Neuron (in vitro differentiated cells): ENCODE measurements at regions not wholly inside any gene's neighbourhood (a gene's known extent, or its start where the extent isn't known, plus 50 kb on each side); places are given as distances from the start of the nearest gene placed in this dataset.

ENCODE experiments used
- H2AFZ ChIP-seq: one replicate; pipeline ENCODE4 v1.6.1; 2013; ENCODE audit warnings: low read depth, mild to moderate bottlenecking, inconsistent platforms, low read length, moderate library complexity
- H3K27me3 ChIP-seq: one replicate; pipeline ENCODE4 v1.6.1; 2013; ENCODE audit warnings: low read length; ENCODE audit not compliant: insufficient read depth
- H3K36me3 ChIP-seq: one replicate; pipeline ENCODE4 v1.6.1; 2013; ENCODE audit warnings: low read length; ENCODE audit not compliant: insufficient read depth
- H3K4me1 ChIP-seq: one replicate; pipeline ENCODE4 v1.6.1; 2013; ENCODE audit warnings: low read length; ENCODE audit not compliant: insufficient read depth
- H3K4me3 ChIP-seq: 2 replicates; pipeline ENCODE4 v1.5.1; 2013; ENCODE audit warnings: mild to moderate bottlenecking, low read length, moderate library complexity
- H3K9me3 ChIP-seq: one replicate; pipeline ENCODE4 v1.6.1; 2013; ENCODE audit warnings: low read length

DNA sequence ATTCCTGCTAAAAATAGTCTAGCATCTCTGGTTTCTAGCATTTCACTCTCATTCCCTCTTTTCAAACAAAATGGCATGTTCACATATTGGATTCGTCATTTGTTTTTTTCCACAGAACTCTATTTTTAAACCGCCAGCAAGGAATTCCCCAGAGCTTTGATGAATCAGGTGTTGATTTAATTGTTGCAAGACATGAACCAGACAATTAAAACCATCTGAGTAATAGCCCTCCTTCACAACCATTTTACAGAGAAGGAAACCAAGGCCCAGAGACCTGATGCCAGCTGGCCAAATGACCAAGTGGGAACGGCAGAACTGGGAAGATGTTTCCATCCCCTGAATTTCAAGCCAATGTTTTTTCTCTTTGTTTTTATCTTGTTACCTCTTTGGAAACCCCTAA is 167.0 kb downstream of the CAAP1 start:
- no peak overlapping the region for H3K4me3 ChIP-seq
- no peaks in the 10 kb centered on the region for H3K27me3 ChIP-seq
- no peaks in the 10 kb centered on the region for H3K36me3 ChIP-seq
- H3K9me3 ChIP-seq: no peaks in the 10 kb centered on the region
- H2AFZ ChIP-seq: no peak overlapping the region
- H3K4me1 ChIP-seq: no peaks in the 10 kb centered on the region

DNA sequence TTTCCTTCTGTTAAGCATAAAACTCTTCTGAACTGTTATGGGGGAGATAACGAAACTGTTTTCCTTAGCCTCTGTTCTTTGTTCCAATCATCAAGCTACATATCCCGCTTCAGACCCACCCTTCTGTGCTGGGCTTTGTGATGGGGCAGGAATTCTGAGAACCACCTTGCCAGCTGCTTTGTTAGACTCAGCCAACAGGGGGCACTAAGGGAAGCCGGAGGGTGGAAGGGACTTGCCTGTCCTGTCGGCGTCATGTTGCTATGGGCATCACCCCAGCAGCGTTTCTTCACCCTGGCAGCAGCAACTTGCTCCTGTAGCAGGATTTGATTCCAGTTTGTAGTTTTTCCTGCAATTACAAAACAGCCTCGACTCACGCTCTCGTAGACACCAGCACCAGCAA is 169.1 kb downstream of the CAAP1 start:
- no peaks in the 10 kb centered on the region for H3K4me1 ChIP-seq
- no peak overlapping the region for H3K4me3 ChIP-seq
- no peak overlapping the region for H2AFZ ChIP-seq
- H3K9me3 ChIP-seq: no peaks in the 10 kb centered on the region
- no peaks in the 10 kb centered on the region for H3K27me3 ChIP-seq
- H3K36me3 ChIP-seq: no peaks in the 10 kb centered on the region

DNA sequence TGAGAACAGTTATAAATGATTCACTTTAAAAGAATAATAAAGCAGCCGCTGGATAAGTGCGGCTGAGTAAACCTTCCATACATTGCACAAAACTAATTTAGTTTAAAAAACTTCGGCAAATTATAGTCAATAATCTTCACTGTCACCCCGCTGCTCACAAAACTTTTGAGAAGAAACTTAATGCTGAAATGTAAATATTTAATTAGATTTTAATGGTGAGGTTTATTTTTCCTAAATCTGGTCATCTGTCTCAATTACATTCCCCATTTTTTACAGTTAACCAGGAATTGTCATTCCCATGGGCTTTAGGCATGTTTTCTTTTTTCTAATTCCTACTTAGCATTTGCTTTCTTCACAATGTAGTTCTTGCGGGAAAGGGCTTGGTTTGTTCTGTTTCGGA is 169.8 kb downstream of the CAAP1 start:
- Histone ChIP-seq H3K9me3 (no peaks in the 10 kb centered on the region), H3K4me1 (no peaks in the 10 kb centered on the region), H3K4me3 (no peak overlapping the region), H2AFZ (no peak overlapping the region), H3K36me3 (no peaks in the 10 kb centered on the region), H3K27me3 (no peaks in the 10 kb centered on the region)

DNA sequence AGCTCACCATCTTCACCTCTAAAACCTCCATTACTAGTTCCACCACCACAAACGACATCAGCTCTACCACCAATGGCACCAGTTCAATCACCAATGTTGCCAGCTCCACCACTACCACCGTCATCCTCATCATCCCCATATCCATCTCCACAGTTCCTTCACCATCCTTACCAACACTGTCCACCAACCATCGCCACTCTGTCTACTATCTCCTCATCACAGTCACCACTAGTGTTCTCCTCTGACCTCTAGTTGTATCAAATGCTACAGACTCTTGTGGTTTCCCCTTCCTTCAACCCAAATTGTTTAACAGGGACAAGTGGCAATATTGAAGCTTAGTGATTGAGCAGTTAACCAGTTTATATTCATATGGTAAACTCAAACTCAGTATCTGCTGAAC is 182.6 kb downstream of the CAAP1 start:
- H3K4me1 ChIP-seq: no peaks in the 10 kb centered on the region
- H3K36me3 ChIP-seq: no peaks in the 10 kb centered on the region
- no peak overlapping the region for H2AFZ ChIP-seq
- no peak overlapping the region for H3K4me3 ChIP-seq
- H3K27me3 ChIP-seq: no peaks in the 10 kb centered on the region
- peaks cover 2% of the 10 kb centered on the region for H3K9me3 ChIP-seq

DNA sequence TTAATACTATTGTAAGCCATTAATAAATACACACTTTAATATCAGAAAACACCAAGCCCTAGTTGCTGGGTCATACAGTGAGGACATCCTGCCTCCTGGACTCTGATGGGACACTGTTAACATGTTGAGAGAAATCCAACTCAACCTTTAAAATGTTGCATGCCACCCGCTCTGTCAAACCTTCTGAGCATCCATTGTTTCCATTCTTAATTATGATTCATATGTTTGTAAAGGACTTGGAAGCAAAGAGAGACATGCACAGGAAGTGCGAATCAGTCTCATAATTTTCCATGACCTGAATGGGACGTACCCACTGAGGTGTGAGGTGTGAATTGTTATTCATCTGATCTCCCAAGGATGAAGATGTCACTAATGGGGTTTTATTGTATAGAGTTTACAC is 186.4 kb downstream of the CAAP1 start:
- Histone ChIP-seq H3K36me3 (no peaks in the 10 kb centered on the region), H3K9me3 (peaks cover 2% of the 10 kb centered on the region), H2AFZ (no peak overlapping the region), H3K4me3 (no peak overlapping the region), H3K4me1 (no peaks in the 10 kb centered on the region), H3K27me3 (no peaks in the 10 kb centered on the region)

DNA sequence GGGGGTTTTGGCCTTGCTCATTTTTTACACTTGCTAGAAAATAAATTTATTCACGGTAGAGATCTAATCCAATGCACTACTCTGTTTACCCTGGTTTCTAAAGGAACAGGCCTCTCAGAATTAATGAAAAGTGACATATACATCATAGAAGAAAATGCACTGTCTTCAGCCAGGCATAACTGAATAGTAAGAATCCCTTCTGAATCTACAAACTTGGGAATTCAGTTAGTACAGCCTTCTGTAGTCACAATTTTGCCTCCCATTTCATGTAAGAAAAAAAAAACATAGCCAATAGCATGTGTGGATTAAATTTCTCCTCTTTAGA is 197.3 kb downstream of the CAAP1 start:
- H3K9me3 ChIP-seq: no peaks in the 10 kb centered on the region
- no peak overlapping the region for H2AFZ ChIP-seq
- H3K36me3 ChIP-seq: no peaks in the 10 kb centered on the region
- H3K4me3 ChIP-seq: no peak overlapping the region
- H3K27me3 ChIP-seq: no peaks in the 10 kb centered on the region
- H3K4me1 ChIP-seq: peaks cover 3% of the 10 kb centered on the region

DNA sequence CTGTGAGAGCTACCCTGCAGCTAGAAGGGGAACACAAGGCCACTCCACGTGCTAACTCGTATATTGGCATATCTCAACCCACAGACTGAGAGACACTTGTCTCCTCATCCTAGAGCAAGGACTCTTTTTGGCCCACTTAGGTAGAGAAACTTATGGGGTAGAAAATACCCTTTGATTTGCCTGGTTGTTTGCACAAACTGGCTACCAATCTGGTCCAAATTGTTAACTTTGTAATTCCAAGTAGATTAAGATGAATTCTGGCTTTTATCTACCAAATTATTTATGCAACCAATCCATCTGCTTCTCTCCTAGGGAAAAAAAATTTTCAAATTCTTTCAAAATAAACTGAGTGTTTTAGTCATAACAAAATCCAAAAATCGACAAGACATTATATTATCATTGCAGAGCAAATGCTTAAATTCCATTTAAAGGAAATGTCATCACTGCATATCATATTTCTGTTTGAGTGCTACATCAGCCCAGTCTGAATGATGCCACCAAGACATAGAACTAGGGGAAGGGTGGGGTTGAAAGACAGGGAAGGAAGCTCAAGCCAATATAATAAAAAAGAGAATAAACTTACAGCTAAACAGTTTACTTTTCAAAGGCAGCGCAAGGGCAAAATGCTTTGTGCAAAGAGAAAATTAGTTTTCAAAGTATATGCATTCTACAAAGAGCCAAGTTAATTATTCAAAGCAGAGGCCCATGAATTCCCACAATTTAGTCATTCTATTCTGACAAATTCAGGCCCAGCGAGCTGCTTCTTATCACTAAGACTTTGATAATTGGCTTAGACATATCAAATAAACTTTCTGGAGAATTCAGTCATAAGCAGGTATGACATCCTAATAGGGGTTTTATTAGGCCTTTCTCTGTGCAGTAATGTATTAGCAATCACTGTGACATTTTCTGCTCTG is 198.0 kb downstream of the CAAP1 start:
- Histone ChIP-seq H2AFZ (no peak overlapping the region), H3K36me3 (no peaks in the 10 kb centered on the region), H3K4me3 (no peak overlapping the region), H3K4me1 (peaks cover 3% of the 10 kb centered on the region), H3K9me3 (no peaks in the 10 kb centered on the region), H3K27me3 (no peaks in the 10 kb centered on the region)

DNA sequence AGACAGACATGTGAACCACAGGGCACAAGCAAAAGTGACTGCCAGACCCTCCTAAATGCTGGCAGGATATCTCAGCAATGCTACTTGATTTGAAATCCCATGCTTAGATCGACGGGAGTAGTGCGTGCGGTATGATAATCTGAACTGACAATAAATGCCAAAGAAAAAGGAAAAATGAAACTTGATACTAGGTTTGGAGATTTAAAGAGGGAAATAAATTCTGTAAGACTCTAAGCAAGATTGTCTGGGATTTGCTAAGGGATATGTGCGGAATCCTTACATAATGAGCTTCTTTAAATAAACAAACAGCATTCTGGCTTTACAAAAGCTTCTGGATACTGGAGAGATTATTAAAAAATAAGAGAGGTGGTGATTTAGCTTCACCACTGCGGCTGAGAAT is 203.6 kb downstream of the CAAP1 start:
- Histone ChIP-seq H3K9me3 (peaks cover 2% of the 10 kb centered on the region), H3K4me1 (peaks cover 26% of the 10 kb centered on the region), H2AFZ (no peak overlapping the region), H3K4me3 (no peak overlapping the region), H3K27me3 (no peaks in the 10 kb centered on the region), H3K36me3 (no peaks in the 10 kb centered on the region)

DNA sequence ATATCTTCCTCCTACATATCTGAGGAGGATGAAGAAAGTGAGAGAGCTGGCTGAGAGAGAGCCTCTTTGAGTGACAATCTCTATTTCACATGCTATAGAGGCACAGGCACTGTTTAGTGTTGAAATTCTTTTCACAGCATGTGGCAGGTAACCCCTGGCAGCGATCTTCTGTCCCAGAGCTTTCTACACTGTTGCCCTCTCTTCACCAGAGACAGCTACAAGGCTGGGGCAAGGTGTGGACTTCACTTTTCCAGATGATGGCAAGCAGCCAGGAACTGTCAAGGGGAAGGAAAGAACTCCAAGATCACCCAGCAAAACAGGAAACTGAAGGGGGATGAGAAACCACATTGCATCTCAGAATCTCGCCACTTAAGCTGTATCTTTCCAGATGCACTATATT is 205.2 kb downstream of the CAAP1 start:
- Histone ChIP-seq H3K27me3 (no peaks in the 10 kb centered on the region), H3K4me1 (peaks cover 32% of the 10 kb centered on the region), H2AFZ (peak overlapping the region; percentile 40), H3K36me3 (no peaks in the 10 kb centered on the region), H3K4me3 (no peak overlapping the region), H3K9me3 (peaks cover 2% of the 10 kb centered on the region)

DNA sequence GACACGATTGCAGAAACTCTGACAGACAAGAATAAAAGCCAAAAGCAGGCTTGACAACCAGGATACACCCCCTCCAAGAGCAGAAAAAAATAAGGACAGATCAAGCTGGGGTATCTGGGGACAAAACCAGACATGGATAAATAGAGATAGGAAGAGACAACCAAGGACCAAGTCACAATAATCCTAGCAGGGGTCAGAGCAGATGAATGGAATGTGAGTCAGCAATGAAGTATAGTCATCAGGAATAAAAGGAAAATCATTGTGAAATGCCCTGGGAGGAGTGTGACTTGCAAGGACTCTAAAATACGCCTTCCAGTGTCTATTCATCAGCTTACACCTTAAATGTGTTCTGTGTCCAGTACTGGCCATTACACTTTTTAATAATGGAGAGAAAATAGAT is 206.8 kb downstream of the CAAP1 start:
- H3K27me3 ChIP-seq: no peaks in the 10 kb centered on the region
- peaks cover 32% of the 10 kb centered on the region for H3K4me1 ChIP-seq
- H3K36me3 ChIP-seq: no peaks in the 10 kb centered on the region
- H3K4me3 ChIP-seq: no peak overlapping the region
- H3K9me3 ChIP-seq: peaks cover 2% of the 10 kb centered on the region
- no peak overlapping the region for H2AFZ ChIP-seq

DNA sequence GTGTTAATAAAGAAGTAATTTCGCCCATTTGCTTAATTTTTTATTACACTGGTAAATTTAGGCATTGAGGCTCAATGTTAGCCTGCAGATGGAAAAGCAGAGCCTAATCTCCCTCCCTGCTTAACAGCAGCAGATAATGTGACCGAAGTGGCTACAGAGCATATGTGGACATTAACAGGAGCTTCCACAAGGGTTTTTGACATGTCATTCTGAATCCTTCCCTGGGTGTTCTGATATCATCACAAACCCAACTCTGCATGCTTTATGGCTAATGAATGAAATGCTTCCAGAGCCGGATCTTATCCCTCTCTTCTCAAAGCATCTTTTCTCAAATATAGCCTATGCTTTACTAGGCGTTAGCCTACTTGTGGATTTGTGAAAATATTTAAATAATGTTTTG is 208.6 kb downstream of the CAAP1 start:
- H2AFZ ChIP-seq: no peak overlapping the region
- peaks cover 2% of the 10 kb centered on the region for H3K9me3 ChIP-seq
- H3K4me3 ChIP-seq: no peak overlapping the region
- peaks cover 32% of the 10 kb centered on the region for H3K4me1 ChIP-seq
- H3K36me3 ChIP-seq: no peaks in the 10 kb centered on the region
- no peaks in the 10 kb centered on the region for H3K27me3 ChIP-seq

DNA sequence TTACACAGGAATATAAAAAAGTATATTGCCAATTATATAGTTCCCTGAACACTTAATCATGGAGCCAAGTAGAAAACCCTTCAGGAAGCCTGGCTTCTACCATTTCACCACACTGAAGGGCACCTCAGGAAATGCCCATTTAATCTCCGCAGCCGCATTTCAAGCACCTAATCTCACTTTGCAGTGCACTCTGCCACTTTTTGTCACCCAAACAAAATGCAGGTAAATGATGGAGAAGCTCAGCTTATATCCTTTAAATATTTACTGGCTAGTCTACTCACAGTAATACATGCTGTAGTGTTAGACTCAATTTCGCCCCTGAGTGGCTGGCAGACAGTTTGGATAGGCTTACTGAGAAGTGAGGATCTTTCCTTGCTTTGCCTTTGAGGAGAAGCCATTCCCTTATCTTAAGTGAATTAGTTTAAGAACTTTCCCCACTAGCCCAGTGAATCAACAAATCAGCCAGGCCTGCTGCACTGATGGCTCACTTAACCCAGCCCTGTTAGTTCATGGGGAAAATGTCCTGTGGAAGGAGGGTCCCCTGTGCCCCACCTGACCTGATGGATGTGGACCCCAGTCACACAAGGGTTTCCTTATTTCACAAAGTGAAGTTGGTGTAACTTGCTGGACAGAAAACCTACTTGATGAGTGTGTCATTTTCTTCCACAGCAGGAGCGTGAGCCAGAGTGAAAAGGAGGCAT is 209.7 kb downstream of the CAAP1 start:
- Histone ChIP-seq H3K4me3 (no peak overlapping the region), H3K36me3 (no peaks in the 10 kb centered on the region), H3K9me3 (no peaks in the 10 kb centered on the region), H3K27me3 (no peaks in the 10 kb centered on the region), H2AFZ (no peak overlapping the region), H3K4me1 (peaks cover 42% of the 10 kb centered on the region)

DNA sequence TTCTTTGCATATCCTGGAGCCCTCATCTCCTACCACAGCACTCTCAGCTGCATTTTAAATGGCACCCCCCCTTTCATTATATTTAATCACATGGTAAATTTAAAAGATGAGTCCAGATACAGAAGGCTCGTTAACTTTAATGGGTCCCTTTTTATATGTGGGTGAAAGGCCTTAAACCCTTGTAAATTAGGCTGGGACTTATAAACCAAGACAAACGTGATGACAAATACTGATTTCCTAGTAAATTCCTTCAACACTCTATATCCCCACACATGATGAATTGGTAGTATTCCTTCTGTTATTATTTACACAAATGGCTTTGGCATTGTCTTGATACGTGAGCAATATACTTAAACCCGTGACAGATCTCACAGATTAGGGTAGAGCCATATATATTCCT is 210.6 kb downstream of the CAAP1 start:
- H3K4me1 ChIP-seq: peaks cover 39% of the 10 kb centered on the region

More for the DNA sequence above, 210.6 kb downstream of the CAAP1 start:
- no peaks in the 10 kb centered on the region for H3K9me3 ChIP-seq
- H2AFZ ChIP-seq: no peak overlapping the region
- H3K4me3 ChIP-seq: no peak overlapping the region
- no peaks in the 10 kb centered on the region for H3K36me3 ChIP-seq
- no peaks in the 10 kb centered on the region for H3K27me3 ChIP-seq
